ENCODE measurements at regions not wholly inside any gene's neighbourhood (a gene's known extent, or its start where the extent isn't known, plus 50 kb on each side); places are given as distances from the start of the nearest gene placed in this dataset.

DNA sequence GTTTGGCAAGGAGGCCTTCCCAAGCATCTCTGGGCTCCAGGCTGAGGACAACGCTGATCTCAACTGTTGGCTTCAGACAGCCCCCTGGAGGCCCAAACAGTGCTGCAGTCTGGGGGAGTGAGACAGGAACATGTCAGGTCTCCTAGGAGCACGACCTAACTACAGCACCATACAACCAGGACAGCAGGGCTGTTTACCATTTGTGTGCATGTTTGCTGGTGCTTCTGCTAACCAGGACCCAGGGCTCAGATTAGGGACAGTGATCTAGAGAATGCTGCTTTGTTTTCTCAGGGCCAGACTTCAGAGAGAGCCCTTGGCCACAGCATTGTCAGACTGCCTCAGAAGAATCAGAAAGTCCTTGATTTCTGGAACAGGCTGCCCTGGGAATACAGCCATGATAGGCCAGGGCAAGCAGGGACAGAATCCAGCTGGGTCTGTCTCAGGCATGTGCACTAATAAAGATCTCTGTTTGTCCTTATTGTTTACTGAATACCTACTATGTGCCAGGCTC lies 126.5 kb downstream of the VPREB1 start:
- H3K9me3 ChIP-seq (ENCODE audit: control insufficient read depth, low read length), result no peaks in the 10 kb centered on the region
- no peaks in the 10 kb centered on the region for H3K4me1 ChIP-seq
- H2AFZ ChIP-seq, result no peak overlapping the region
- H3K4me2 ChIP-seq (ENCODE audit: low read length), result no peak overlapping the region
- H3K27ac ChIP-seq, result no peak overlapping the region
- H3K36me3 ChIP-seq (ENCODE audit: control insufficient read depth, insufficient read depth, low read length), result no peaks in the 10 kb centered on the region
- H3K9ac ChIP-seq, result no peak overlapping the region
- TF ChIP-seq, protein P1, sequence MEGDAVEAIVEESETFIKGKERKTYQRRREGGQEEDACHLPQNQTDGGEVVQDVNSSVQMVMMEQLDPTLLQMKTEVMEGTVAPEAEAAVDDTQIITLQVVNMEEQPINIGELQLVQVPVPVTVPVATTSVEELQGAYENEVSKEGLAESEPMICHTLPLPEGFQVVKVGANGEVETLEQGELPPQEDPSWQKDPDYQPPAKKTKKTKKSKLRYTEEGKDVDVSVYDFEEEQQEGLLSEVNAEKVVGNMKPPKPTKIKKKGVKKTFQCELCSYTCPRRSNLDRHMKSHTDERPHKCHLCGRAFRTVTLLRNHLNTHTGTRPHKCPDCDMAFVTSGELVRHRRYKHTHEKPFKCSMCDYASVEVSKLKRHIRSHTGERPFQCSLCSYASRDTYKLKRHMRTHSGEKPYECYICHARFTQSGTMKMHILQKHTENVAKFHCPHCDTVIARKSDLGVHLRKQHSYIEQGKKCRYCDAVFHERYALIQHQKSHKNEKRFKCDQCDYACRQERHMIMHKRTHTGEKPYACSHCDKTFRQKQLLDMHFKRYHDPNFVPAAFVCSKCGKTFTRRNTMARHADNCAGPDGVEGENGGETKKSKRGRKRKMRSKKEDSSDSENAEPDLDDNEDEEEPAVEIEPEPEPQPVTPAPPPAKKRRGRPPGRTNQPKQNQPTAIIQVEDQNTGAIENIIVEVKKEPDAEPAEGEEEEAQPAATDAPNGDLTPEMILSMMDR (IDR thresholded peaks at IDR 0.05), result no peak
- H3K79me2 ChIP-seq, result no peaks in the 10 kb centered on the region
- H3K4me3 ChIP-seq (ENCODE audit: low read depth, low read length), result no peak overlapping the region
- H3K27me3 ChIP-seq (ENCODE audit: control insufficient read depth, insufficient read depth, low read length), result no peaks in the 10 kb centered on the region

DNA sequence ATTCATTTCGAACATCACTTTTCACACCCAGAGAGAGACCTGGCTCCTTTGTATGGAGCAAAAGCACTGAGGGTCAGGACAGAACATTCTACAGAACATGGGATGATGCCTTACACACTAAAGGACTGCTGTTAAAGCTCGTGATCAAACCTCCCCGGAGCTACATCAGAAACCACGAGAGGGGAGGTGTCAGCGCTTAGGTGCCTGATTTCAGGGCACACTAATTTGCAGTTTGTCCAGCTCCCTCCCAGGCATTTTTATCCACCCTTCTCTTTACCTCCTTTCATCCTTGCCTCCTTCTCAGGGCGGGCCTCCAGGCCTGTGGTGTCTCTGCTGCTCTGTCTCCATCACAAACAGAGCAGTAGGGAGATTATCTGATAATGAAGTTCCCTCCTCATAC lies 127.5 kb downstream of the VPREB1 start:
- Histone ChIP-seq H3K36me3 (ENCODE audit: control insufficient read depth, insufficient read depth, low read length) (no peaks in the 10 kb centered on the region), H3K9me3 (ENCODE audit: control insufficient read depth, low read length) (no peaks in the 10 kb centered on the region), H2AFZ (no peak overlapping the region), H3K9ac (no peak overlapping the region), H3K4me3 (ENCODE audit: low read depth, low read length) (no peak overlapping the region), H3K27ac (no peak overlapping the region), H3K4me2 (ENCODE audit: low read length) (no peak overlapping the region), H3K27me3 (ENCODE audit: control insufficient read depth, insufficient read depth, low read length) (no peaks in the 10 kb centered on the region), H3K4me1 (no peaks in the 10 kb centered on the region), H3K79me2 (no peaks in the 10 kb centered on the region)
- TF ChIP-seq, protein P1 (IDR thresholded peaks at IDR 0.05), result no peak

DNA sequence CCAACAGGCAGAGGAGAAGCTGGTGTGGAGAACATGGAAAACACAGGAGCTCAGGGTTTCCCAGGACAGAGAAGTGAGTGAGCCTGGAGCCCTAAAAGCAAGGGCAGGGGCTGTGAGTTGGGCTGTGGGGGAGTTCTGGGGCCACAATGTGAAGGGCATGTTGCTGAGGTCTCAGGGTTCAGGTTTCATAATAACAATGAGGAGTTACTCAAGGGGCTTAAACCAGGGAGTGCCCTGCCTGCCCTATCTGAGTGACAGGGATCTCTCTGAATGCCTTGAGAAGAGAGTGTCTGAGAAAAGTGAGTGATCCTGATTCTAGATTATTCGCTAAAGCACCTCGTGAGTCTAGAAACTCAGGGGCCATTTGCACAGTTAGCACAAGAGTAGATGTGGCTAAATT lies 129.6 kb downstream of the VPREB1 start:
- Histone ChIP-seq H3K4me1 (no peaks in the 10 kb centered on the region), H3K4me3 (ENCODE audit: low read depth, low read length) (no peak overlapping the region), H3K9ac (no peak overlapping the region), H2AFZ (no peak overlapping the region), H3K27ac (no peak overlapping the region), H3K9me3 (ENCODE audit: control insufficient read depth, low read length) (no peaks in the 10 kb centered on the region), H3K4me2 (ENCODE audit: low read length) (no peak overlapping the region), H3K36me3 (ENCODE audit: control insufficient read depth, insufficient read depth, low read length) (no peaks in the 10 kb centered on the region), H3K27me3 (ENCODE audit: control insufficient read depth, insufficient read depth, low read length) (no peaks in the 10 kb centered on the region), H3K79me2 (no peaks in the 10 kb centered on the region)
- TF ChIP-seq, protein P1 (IDR thresholded peaks at IDR 0.05), result no peak

DNA sequence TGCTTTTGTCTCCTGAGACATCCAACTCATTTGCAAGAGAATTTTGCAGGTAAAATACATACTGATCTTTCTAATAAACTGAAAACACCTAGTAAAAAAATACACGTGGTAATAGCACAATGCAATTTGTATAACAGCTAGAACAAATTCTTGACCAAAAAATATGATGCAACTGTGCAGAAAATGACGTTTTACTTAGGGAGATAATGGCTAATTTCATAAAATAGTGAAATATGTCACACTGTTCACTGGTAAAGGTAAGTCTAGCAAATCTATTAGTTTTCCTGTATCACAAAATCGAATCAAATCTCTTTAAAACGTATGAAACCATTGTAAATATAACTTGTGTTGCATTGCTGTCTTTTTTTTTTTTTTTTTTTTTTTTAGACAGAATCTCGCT lies 130.0 kb downstream of the VPREB1 start:
- Histone ChIP-seq H3K36me3 (ENCODE audit: control insufficient read depth, insufficient read depth, low read length) (no peaks in the 10 kb centered on the region), H3K4me1 (no peaks in the 10 kb centered on the region), H2AFZ (no peak overlapping the region), H3K4me3 (ENCODE audit: low read depth, low read length) (no peak overlapping the region), H3K9ac (no peak overlapping the region), H3K27ac (no peak overlapping the region), H3K27me3 (ENCODE audit: control insufficient read depth, insufficient read depth, low read length) (no peaks in the 10 kb centered on the region), H3K9me3 (ENCODE audit: control insufficient read depth, low read length) (no peaks in the 10 kb centered on the region), H3K4me2 (ENCODE audit: low read length) (no peak overlapping the region), H3K79me2 (no peaks in the 10 kb centered on the region)
- TF ChIP-seq, protein P1 (IDR thresholded peaks at IDR 0.05), result no peak

DNA sequence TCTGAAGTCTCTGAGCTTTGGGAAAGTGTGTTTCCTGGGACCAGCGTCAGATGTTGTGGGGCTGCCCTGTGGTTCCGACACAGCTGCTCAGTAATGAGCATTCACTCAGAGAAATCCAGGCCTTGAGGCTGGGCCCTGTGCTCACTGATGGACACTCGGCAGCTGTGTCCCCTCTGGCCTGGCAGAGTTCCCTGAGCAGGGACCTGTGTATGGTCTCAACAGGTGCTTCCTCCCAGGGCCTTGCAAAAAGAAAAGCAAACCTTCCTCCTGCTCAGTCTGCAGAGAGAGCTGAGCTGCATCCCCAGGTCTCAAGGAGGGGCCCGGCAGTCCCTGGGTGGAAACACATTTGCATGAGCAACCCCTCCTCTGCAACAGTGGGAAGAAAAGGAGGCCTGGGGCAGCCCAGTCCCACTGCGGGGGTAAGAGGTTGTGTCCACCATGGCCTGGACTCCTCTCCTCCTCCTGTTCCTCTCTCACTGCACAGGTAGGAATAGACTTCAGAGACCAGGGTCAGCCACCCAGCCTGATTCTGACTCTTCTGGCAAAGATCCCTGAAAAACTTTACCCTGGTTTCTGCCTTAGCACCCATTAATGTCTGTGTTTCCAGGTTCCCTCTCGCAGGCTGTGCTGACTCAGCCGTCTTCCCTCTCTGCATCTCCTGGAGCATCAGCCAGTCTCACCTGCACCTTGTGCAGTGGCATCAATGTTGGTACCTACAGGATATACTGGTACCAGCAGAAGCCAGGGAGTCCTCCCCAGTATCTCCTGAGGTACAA lies 131.2 kb downstream of the VPREB1 start:
- Histone ChIP-seq H3K36me3 (ENCODE audit: control insufficient read depth, insufficient read depth, low read length) (no peaks in the 10 kb centered on the region), H3K79me2 (no peaks in the 10 kb centered on the region), H3K27ac (no peak overlapping the region), H3K9me3 (ENCODE audit: control insufficient read depth, low read length) (no peaks in the 10 kb centered on the region), H3K4me3 (ENCODE audit: low read depth, low read length) (no peak overlapping the region), H3K27me3 (ENCODE audit: control insufficient read depth, insufficient read depth, low read length) (no peaks in the 10 kb centered on the region), H3K9ac (no peak overlapping the region), H2AFZ (no peak overlapping the region), H3K4me2 (ENCODE audit: low read length) (no peak overlapping the region), H3K4me1 (no peaks in the 10 kb centered on the region)
- TF ChIP-seq, protein P1 (IDR thresholded peaks at IDR 0.05), result no peak

All from parathyroid adenoma (tissue), 2 donors.